Epithelial cell of prostate (primary cell): ENCODE measurements at regions not wholly inside any gene's neighbourhood (a gene's known extent, or its start where the extent isn't known, plus 50 kb on each side); places are given as distances from the start of the nearest gene placed in this dataset.

Experiments used
- DNase-seq: peaks from one replicate; pipeline ENCODE4 v3.0.0-alpha.2; 2011; ENCODE audit warnings: low read depth, low spot score
- H3K27ac ChIP-seq: fragments of 450-650 bp; 2 replicates; pipeline ENCODE4 v1.5.1; 2017; ENCODE audit warnings: mild to moderate bottlenecking

DNA sequence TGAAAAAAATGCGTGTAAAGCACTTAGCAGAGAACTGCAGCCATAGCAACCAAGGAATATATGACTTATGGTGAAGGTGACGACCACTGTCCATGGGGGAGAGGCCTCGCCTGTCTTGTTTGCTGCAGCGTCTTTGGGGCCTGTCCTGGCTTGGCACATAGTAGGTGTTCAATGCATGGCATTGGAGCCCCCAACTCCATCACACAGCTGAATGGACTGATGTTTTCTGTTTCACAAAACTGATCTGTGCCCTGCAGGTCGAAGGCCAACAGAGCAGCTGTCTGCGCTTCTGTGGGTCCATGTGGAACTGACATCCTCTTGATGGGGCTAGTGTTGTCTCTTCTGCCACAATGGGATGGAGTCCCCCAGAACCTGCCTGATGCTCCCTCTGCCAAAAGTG lies 296.0 kb downstream of the PTPRU start:
- no peak for DNase-seq
- H3K27ac ChIP-seq, result no peak overlapping the region

DNA sequence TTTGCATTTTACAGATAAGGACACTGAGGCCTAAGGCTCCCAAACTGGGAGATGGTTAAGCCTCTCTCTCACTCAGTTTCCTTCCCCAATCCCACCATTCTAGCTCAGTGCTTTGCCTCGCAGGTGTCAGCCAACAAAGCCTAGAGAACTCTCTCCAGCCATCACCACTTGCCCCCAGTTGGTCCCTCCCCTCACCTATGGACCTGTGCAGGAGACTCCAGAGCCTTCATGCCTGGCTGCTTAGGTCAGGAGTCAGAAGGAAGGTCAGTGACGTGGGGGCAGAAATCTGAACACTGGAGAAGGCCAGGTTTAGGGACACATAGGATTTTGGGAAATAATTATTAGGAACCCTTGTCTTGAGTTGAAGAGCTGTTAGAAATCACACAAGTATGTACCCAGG lies 295.3 kb downstream of the PTPRU start:
- H3K27ac ChIP-seq, result no peak overlapping the region
- no peak for DNase-seq

DNA sequence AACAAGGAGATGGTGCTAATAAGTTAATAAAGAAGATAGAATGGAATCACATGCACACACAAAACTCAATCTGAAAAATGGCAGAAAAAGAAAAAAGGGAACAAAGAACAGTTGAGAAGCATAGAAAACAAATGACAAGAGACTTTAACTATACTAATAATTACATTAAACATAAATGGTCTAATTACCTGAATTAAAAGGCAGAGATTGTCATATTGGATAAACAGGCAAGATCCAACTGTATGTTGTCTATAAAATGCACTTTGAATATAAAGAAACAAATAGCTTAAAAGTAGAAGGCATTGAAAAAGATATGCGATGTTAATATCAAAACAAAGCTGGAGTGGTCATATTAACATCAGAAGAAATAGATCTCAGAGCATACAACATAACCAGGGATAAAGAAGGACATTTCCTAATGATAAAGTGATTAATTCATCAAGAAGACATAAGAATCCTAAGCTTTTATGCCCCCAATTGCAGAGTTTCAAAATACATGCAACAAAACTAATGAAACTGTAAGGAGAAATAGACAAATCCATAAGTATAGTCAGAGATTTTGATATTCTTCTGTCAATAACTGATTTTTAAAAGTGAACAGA lies 293.5 kb downstream of the PTPRU start:
- DNase-seq, result no peak
- H3K27ac ChIP-seq, result no peak overlapping the region

DNA sequence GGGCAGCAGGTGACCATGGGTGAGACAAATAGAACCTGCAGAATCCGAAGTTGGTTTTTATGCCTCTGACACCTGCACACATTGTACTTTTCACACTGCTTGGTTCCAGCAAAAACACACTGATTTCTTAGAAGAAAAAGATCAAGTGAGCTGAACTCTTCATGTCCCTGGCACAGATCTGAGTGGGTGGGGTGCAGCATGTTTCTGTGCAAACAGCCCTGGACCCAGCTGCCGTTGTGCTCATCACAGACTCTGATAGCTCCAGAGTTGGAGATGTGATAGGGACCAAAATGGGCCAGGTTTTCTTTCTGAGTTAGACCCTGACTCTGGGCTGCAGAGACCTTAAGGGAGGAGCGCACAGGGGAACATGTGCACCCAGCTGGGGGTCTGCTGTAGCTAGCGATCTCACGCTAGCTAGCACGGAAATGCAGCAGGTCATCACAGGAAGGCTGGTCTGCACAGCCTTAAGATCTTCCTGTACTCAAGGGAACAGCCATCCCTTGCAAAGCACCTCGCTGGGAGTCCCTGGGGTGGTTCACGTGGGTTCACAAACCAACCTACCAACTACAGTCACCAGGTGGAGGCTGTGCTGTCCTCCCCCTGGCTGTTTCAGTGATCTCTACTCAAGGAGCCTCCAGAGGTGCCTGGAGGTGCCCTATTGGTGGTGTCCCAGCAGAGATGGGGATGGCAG lies 291.1 kb downstream of the PTPRU start:
- DNase-seq, result no peak
- no peak overlapping the region for H3K27ac ChIP-seq

DNA sequence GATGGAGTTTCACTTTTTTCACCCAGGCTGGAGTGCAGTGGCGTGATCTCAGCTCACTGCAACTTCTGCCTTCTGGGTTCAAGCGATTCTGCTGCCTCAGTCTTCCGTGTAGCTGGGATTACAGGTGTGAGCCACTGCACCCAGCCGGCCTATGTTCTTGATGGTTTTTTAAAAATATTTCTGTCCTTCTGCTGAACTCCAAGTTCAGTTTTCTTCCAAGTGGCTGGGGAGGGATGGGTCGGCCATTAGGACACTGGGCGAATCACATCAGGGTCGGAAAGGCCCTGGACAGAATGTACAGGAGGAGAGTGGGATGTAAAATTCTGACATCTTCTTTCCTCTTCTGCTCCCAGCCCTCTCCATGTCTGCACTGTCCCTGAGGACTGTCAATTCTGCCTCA lies 289.6 kb downstream of the PTPRU start:
- H3K27ac ChIP-seq, result no peak overlapping the region
- DNase-seq, result no peak

DNA sequence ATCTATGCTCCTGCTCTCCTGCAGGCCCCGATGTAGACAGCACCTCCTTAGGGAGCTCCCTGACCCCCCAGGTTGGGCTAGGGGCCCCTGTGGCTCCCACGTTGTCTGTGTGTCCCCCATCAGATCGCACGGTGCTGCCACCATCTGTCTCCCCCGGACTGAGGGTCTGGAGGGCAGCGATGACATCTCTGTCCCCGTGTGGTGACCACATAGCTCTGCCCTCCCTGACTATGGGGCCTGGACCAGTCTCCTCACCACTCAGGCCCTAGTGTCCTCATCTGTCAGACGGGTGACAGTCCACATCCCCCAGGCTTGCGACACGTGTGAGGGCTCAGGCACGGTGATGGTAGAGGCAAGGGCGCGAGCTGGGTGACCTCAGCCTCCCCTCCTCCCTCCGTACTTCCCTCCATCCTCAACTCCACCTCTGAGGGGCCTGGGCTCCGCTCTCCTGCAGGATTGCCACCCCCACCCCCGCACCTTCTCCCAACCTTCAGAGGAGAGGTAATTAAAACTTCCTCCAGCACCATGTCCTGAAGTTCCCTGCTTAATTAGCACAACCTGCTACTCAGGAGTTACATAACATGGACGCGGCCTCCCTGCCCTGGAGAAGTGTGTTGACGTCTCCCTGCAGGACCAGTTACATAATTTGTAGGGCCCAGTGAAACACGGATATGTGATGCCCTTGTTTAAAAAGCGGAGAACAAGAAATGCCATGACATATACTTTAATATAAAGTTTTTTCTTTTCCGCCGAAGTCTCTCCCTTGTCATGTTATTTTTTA lies 288.2 kb downstream of the PTPRU start:
- no peak for DNase-seq
- H3K27ac ChIP-seq, result no peak overlapping the region

DNA sequence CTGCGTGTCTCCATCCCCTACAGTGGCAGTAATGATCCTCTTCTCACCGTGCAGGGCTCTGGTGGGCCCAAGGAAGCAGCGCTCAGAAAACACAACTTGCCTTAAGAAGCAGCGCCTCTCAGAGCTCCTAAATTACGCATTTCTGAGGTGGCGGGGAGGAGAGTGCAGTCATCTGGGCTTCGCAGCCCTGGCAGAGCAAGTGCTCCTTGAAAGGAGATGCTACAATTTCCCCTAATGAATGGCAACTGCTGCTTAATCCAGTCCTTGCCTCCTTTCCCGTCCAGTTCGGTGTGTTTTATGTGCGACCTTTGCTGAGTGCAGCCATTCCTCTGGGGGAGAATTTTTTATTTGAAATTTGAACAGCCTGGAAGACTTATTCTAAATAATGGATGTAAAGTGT lies 287.3 kb downstream of the PTPRU start:
- no peak overlapping the region for H3K27ac ChIP-seq
- no peak for DNase-seq

DNA sequence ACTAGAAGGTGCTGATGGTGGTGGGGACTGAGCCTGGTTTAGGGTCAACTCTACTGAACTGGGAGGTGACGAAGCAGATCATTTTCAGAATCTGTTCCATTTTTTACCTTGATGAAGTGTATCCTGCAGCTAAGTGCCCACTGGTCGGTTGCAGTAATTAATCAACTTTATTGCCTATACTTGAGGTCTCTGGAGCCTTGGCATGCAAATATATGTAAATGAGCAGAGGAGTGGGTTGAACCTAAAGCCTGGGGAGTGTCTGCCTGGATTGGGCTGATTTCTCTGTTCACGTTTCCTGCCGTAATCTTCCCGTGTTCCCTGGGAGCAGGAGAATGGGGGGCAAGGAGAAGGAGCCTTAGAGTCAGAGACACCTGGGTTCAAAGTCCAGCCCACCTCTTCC lies 286.8 kb downstream of the PTPRU start:
- no peak for DNase-seq
- no peak overlapping the region for H3K27ac ChIP-seq

DNA sequence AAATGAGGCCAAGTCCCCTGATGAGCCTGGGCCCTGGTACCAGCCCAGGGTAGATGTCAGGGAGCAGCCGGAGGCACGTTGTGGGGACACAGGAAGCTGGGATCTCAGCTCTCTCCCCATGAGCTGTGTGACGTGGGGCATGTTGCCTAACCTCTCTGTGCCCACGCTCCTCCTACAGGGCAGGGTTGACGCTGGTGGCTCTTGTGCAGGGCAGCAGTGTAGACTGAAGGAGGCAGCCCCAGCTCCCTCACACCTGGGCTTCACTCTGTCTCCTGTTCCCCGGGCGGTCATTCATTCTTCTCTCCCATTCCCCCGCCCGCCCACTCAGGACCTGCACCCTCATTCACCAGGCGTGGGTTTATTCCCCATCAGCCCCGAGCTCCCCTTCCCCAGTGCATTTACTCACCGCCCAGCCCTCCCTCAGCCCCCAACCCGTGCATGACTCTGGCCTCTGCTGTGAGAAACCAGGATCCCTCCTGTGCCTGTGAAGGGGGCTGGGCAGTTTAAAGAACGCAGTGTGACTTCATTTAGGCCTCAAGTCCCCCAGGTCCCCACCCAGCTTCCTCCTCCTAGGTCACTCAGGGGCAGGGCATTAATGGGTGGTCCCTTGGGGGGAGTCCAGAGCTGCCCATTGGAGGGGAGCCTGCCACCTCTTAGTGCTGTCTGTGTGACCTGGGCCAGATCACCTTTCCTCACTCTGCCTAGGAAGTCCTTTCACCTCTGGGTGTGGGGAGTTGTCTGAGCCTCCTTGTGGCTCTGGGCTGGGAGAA lies 285.7 kb downstream of the PTPRU start:
- DNase-seq, result no peak
- H3K27ac ChIP-seq, result no peak overlapping the region

DNA sequence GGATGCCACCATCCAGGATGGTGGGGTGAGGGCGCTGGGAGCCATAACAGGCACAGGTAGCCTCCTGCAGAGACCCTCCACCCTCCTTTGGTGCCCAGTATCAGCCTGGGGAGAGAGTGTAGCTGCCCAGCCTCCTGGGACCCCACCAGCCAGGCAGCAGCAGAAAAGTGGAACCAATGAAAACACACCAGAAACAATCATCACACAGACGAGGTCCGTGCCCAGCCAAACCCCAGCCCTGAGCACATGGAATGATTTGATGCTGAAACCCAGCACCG lies 285.1 kb downstream of the PTPRU start:
- DNase-seq, result no peak

DNA sequence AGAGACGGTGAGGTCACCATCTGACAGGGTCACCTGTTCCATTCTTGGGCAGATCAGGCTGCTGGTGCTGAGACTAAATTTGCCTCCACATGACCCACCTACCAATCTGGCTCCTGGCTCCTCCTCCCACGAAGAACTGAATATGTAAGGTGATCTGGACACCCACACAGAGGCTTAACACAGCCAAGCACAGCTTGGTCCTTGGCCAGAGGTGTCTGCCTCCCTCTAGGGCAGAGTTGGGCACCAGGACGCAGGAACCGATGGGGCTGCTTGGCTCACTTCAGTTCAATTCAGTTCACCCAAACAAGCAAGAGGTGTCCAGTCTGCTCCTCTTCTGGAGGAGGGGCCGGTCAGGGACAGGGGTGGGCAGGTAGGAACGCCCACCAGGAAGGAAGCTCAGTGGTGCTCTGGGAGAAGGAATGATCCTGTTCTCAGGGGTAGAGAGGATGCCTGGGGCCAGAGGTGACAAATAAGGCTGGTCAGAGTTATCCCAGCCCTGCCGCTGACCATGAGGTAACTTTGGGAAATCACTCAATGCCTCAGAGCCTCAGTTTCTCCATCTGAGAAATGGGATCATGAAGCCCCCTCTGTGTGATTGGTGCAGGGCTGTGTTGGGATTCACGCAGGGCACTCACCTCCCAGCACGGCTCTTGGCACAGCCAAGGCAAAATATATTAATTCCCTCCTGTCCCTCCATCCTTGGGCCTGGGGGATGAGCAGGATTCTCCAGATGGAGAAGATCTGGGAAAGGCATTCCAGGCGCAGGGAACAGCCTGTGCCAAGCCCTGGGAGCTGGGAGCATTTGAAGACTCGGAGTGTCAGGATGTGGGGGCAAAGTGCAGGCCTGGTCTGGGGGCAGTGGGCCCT lies 284.5 kb downstream of the PTPRU start:
- DNase-seq, result no peak
- no peak overlapping the region for H3K27ac ChIP-seq

More for the DNA sequence above, 285.1 kb downstream of the PTPRU start:
- no peak overlapping the region for H3K27ac ChIP-seq

DNA sequence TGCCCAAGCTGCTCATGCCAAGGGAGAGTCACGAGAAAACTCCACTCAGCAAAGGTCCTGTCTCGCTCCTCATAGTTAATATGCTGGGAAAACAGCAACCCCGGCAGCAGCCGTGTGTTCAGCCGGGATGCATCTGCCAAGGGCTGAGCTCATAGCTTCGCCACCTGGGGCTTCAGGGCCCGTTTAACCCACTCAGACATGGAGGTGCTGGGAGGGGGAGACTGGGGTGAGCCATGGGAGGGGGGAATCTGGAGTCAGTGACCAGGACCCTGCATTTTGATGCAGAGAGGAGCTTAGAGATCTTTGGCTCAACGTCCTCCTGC lies 283.4 kb downstream of the PTPRU start:
- no peak overlapping the region for H3K27ac ChIP-seq
- DNase-seq, result no peak

DNA sequence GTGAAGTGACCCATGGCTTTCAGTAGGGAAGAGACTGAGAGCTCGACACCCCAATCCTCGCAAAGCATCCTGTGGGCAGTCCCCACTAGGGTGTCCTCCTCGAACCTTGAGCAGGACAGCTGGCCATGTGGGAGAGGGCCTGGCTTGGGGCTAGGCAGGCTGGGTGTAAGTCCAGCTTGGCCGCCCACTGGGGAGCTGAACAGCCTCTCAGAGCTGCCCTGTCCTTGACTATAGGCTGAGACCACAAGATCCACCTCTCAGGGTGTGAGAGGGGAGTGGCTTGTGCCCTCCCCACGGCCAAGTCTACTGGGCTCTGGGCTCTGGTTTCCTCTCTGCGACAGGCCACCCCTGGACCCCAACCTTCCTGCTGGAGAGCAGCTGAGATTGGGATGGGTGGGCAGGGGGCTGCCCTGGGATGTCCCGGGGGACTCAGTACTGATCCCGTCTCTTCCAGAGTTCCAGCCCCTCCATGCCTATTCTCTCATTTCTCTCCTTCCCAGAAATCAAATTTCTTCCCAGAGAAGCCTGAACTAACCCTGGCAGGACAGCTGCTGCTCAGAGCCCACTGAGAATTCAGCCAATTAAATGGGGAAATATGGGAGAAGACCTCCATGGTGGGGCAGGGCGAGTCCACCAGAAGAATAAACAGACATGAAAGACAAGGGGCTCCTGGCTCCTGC lies 282.9 kb downstream of the PTPRU start:
- DNase-seq, result no peak
- H3K27ac ChIP-seq, result no peak overlapping the region

DNA sequence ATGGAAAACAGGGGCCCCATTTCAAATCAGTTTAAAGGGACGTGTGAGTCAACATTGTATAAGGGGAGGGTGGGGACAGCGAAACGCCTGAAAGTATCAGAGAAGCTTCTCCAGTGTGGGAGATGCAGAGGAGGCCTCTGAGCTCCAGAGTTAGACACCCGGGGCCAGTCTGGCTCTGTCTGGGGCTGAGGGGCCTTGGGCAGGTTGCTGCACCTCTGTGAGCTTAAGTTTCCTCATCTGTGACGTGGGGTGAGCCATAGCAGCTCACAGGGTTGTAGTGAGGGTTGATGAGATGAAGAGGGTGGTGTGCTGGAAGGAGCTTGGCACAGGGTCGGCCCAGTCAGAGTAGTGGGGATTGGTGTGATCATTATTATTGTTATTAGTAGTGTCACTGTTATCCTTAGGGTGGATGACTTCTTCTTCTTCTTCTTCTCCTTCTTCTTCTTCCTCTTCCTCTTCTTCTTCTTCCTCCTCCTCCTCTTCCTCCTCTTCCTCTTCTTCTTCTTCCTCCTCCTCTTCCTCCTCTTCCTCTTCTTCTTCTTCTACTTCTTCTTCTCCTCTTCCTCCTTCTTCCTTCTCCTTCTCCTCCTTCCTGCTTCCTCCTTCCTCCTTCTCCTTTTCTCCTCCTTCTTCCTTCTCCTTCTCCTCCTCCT lies 282.0 kb downstream of the PTPRU start:
- H3K27ac ChIP-seq, result no peak overlapping the region
- no peak for DNase-seq

DNA sequence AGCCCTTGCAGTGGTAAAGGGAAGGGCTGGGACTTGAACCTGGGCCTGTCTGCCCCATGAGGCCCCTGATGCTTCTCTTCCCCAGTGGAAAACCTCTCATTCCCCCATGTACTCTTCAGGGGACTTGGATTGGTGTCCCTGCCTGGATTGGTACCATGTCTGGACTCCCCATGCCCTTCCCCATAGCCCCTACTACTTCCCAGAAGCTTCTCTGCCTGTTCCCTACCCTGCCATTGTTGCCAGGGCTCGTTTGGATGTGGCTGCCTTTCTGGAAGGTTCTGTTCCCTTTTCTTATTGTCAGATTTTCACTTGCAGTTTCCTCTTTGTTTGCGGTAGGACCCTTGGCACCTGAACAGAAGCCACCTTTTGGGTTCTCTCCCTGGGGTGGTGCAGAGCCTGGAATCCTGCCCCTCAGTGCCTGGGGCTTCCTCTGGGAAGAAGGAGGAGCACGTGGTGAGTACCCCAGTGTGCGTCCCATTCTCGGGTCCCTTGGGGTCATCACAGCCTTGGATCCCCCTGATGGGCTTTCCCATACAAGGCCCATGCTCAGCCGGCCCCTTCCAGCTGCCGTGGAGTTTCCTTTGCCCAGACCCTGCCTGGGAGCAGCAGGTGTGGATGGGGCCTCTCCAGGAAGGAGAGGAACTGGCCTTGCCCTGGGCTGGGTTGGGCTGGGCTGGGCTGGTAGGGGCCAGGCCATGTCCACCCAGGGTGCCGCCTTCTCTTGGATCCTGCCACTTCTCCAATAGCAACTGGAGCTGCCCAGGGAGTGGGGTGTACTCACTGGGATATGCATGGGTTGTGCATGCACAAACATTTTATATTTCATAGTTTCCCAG lies 281.1 kb downstream of the PTPRU start:
- H3K27ac ChIP-seq, result no peak overlapping the region
- no peak for DNase-seq

DNA sequence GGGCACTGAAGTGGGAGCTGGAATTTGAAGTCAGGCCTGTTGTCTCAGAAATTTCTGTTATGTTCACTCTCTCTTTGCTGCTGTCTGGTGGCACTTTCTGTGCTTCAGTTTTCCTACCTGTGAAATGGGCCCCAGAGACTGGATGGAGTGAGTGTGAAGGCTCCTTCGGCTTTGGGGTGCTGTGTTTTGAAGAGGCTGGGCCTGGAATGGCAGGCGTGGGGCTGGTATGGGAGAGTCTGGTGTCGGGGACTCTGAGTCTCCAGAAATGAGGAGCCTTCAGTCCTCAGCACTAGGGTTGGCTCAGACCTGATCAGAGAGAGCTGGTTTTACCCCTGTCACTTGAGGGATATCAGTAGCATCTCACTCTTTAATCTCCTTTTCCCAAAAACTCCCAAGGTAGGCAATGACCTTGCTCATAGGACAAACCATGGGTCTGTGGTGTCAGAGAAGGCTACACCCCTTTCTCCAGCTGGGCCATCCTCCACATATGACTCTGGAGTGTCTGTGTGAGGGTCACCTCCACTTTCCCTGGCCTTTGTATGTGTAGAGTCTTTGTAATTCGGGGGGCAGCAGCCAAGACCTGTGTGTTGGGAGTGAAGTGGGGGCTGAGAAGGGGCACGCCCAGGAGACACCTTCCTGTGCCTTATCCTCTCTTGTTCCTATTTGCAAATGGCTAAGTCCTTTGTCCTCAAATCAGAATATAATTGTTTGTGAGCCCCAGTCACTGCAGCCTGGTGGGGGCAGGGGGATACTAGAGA lies 279.9 kb downstream of the PTPRU start:
- H3K27ac ChIP-seq, result no peak overlapping the region
- no peak for DNase-seq

DNA sequence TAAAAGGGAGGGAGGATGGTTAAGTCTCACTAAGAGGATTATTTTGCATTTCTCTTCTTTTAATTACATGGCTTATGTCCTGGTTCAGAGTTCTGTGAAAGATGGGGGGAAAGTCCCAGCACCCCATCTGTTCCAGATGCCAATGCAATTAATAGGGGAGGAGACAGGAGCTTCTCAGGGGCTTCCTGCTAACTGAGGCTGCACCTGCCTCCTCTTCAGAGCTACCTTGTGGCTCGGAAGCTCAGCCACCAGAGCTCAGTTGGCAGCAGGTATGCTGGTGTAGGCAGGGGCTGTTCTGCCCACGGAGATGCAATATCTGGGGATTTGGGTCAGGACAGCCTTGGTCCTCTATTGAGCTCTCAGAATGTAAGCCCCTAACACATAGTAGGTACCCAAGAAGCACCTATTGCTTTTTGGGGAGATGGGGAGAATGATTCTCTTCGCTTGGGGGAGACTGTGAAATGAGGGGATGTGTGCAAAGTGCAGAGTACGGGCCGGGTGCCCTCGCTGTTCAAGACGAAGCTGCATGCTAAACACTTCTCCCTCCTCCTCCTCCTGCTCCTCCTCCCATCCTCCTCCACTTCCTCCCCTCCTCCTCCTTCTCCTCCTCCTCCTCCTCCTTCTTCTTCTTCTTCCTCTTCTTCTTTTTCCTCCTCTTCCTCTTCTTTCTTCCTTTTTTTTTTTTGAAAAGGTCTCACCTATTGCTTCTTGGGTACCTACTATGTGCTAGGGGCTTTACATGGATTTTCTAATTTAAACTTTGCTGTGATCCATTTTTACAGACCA lies 279.0 kb downstream of the PTPRU start:
- DNase-seq, result no peak
- H3K27ac ChIP-seq, result no peak overlapping the region
